MG63 (cell line): ENCODE measurements at regions not wholly inside any gene's neighbourhood (a gene's known extent, or its start where the extent isn't known, plus 50 kb on each side); places are given as distances from the start of the nearest gene placed in this dataset.
"Not testable (repeated sequence)": the region's sequence is repeated elsewhere in the genome, so short reads cannot be mapped to it uniquely, and the experiment has no call there.

ENCODE experiments used
- DNase-seq: peaks from one replicate; pipeline ENCODE4 v3.0.0-alpha.2; 2020
- H3K27me3 ChIP-seq: fragments of 250-450 bp; sonication (Bioruptor Pico); 2 replicates; pipeline ENCODE4 v1.5.1; 2020; ENCODE audit warnings: mild to moderate bottlenecking, moderate library complexity
- H3K36me3 ChIP-seq: fragments of 250-450 bp; sonication (Bioruptor Pico); 2 replicates; pipeline ENCODE4 v1.5.1; 2020; ENCODE audit warnings: mild to moderate bottlenecking, moderate library complexity
- H3K4me3 ChIP-seq: fragments of 250-450 bp; sonication (Bioruptor Pico); 2 replicates; pipeline ENCODE4 v1.5.1; 2020; ENCODE audit warnings: mild to moderate bottlenecking, moderate library complexity
- H3K9me3 ChIP-seq: fragments of 250-450 bp; sonication (Bioruptor Pico); 2 replicates; pipeline ENCODE4 v1.5.1; 2020; ENCODE audit warnings: mild to moderate bottlenecking, moderate library complexity

DNA sequence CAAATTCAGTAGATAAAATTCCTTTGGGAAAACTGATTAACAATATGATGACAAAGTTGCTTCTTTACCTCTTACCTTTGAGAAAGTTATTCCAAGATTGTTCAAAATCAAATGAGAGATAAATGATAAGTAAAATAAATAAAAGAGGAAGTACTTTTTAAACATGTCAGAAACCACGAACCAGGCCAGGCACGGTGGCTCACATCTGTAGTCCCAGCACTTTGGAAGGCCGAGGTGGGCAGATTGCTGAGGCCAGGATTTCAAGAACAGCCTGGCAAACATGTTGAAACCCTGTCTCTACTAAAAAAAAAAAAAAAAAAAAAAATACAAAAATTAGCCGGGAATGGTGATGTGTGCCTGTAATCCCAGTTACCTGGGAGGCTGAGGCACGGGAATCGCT is 296.6 kb downstream of the HGF start:
- H3K36me3 ChIP-seq, result no peaks in the 10 kb centered on the region
- H3K9me3 ChIP-seq, result no peaks in the 10 kb centered on the region
- H3K4me3 ChIP-seq, result no peak overlapping the region
- DNase-seq, result no peak
- no peaks in the 10 kb centered on the region for H3K27me3 ChIP-seq

DNA sequence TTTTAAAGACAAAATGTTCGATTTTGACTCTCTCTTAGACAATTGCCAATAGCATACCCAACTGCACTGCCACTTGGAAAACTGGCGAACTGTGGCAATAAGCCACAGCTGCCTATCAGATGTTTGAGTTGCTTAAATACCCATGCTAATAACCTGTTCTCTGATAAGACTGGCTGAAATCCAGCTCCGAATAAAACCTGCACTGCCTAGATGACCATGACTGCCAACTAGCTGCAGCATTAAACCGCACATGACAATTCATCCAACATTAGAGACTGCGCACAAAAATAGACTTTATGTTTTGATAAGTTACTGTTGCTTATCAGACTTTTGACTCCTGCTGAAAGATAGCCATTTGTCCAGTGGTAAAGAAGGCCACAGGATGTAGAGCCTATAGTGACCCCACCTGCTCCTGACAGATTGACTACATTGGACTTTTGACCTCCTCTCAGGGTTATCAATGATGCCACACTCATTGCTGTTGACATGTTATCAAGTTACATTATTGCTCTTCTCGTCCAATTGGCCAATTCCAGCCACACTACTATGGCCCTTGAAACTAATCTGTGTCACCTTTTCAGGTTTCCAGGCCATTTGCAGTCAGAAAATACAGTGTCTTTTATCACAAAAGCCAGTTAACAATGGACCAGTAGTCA is 299.0 kb downstream of the HGF start:
- Histone ChIP-seq H3K9me3 (no peaks in the 10 kb centered on the region), H3K4me3 (no peak overlapping the region), H3K36me3 (no peaks in the 10 kb centered on the region), H3K27me3 (no peaks in the 10 kb centered on the region)
- DNase-seq, result no peak

DNA sequence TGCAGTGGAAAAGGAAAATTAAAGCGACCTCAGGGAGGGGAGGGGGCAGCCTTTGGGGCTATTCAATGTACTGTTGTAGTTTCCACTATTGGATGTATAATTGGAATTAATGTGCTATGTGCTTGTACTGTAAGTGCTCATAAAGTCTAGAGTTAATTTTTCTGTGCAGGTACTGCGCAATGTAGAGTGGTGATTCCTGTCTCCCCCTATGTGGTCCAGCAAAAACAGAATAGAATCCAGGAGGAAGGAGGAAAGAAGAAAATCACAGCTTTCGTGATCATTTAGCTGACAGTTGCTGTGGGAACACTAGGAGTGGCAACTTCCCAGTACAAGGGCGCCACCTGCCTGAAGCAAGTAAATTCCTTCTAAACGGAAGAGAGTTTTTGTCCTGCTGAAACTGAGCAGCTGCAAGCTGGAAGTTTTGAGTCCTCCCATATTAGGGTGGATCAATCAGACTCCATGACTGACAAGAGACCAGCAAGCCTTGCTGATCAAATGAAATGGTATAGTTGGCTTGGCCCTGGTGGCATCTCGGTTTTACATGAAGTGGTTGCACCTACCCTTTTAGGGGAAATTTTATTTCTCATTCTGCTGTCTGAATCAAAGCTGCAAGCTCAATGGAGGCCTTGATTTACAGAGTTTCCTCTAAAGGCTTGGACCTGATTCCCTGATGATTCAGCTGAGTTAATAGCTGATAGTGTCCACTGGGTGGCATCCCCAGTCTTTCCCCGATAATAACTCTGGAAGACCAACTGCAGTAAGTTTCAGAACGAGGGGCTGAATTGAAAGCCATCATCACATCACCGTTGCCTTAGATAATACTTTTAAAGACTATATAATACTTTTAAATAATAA is 299.8 kb downstream of the HGF start:
- peak; percentile 58 for DNase-seq
- Histone ChIP-seq H3K36me3 (no peaks in the 10 kb centered on the region), H3K9me3 (no peaks in the 10 kb centered on the region), H3K4me3 (no peak overlapping the region), H3K27me3 (no peaks in the 10 kb centered on the region)

DNA sequence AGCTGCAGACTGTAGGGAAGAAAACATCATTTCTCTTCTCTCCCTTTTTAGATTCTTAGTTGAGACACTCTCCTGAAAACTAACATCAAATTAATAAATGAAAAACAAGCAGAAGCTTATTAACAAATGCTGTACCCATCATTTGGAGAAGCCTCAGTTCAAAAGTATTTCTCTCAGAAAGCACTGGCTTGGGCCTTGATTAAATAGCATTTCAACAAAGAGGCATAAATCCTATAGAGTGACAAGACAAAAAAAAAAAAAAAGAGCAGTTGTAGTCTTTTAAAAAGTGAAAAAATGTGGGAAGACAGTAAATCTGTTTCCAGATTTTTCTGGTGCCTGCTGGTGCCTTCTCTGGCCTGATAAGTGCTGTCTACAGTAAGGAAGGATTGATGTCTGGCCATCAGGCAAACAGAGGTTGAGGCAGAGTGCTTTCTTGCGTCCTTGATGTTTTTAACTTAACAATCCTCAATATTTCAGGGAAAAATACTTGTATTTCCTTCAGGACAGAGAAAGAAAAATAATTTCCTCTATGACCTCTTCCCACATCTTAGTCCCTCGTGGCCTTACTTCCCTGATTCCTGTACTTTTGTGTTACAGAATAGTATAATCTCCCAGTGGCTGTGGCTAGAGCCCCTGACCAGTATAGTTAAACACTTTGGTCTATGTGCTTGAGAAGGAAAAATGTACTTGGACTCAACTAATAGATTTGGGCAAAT is 300.5 kb downstream of the HGF start:
- no peak for DNase-seq
- H3K9me3 ChIP-seq, result no peaks in the 10 kb centered on the region

DNA sequence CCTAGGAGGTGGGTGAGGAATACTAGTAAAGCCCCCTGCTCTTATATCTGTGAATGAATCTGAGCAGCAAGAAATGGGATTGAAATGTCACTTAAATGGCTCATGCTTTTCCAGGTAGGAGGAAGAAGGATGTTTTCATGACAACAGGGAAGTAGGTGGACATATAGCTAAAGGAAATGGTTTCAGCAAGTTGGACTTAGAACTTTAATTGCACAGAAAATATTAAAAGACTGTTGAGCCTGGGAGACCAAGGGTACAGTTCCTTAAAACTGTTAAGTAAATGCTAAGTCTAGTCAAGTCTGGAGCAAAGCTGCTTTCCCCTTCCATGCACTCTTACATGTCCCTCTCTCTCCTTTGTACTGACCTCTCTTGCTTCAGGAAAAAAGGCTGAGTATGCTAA is 301.3 kb downstream of the HGF start:
- Histone ChIP-seq H3K4me3 (no peak overlapping the region), H3K27me3 (no peaks in the 10 kb centered on the region), H3K36me3 (no peaks in the 10 kb centered on the region), H3K9me3 (no peaks in the 10 kb centered on the region)
- DNase-seq, result no peak

More for the DNA sequence above, 300.5 kb downstream of the HGF start:
- Histone ChIP-seq H3K36me3 (no peaks in the 10 kb centered on the region), H3K4me3 (no peak overlapping the region), H3K27me3 (no peaks in the 10 kb centered on the region)

DNA sequence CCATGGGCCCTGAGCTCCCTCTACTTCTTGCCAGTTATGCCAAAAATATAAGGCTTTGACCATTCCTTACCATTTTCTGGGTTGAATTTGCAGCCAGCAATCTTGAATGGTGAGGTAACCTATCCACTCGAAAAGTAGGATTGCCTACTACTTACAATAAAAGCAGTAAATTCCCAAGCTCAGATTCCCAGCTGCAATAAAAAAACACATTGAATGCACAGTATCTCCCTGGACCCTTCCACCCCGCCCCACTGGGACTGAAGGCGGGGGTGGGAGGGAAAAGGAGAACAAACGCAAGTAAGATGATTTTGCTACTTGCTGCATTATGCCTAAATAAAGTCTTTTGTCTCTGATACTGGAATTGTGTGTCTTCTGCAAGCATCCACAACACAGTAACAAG is 301.9 kb downstream of the HGF start:
- Histone ChIP-seq H3K36me3 (no peaks in the 10 kb centered on the region), H3K27me3 (no peaks in the 10 kb centered on the region), H3K4me3 (no peak overlapping the region), H3K9me3 (no peaks in the 10 kb centered on the region)
- DNase-seq, result no peak

DNA sequence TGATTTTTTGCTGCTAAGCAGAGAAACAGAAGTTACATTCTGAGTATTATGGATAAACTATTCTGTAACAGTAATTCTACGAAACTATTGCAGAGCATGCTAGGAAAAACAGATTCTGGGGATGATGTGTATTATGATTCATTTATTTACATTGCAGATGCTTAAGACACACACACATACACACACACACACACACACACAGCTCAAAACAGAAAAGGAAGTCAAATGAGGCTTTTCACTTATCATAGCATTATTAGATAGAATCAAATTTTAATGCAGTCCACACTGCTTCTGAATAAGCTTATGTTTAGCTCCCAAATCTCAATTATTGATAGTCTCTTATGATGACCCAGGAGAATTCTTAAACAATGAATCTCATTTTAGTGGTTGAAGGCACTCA is 307.2 kb downstream of the HGF start:
- Histone ChIP-seq H3K27me3 (no peaks in the 10 kb centered on the region), H3K4me3 (no peak overlapping the region), H3K36me3 (no peaks in the 10 kb centered on the region), H3K9me3 (no peaks in the 10 kb centered on the region)
- no peak for DNase-seq

DNA sequence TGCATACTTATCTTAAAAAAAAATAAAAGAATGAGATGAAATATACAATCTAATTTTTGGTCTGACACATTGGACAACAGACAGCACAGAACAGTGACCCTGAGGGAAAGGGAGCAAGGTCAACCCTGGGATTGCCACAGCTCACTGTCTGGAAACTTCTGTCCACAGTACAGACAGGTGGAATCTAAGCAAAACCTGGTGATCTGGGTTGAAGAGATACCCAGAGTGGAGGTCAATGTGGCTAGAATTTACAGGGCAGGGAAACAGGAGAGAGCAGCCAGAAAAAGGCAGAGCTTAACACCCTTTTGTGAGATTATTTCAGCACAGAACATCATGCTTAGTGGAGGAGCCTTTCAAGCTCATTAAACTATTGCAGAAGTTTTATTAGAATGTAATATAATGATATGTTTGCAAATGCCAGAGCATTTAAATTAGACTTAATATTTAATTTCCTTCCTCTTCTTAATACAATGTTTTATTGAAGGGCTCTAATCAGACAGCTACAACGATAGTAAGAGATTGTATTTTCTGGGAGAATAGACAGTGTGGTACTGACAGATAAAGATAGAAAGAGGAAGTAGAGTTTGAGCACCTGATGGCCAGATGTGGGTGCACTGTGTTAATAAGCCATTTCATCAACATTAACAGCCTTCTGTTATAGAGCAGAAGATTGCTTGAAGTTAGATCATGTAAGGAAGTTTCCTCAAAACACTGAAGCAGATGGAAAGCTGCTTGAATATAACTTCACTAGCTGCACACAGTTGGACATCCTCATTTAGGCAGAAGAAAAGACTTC is 309.4 kb downstream of the HGF start:
- no peak for DNase-seq

DNA sequence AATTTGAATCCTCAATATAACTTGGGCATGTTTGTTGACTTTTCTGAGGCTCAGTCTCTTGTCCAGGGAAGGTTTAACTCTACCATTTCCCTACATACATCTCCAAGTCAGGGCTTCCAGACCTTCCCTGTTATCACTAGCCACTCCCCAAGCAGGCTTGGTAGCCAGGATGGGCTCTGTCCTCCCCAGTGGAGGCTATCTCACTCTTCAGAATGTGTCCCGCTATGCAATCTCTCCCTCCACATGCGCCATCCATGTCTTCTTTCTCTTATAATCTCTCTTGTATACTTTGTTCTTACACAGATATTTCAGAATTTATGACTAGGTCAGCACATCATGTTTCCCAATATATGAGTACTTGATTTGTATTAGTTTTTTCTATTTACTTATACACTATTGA is 310.4 kb downstream of the HGF start:
- H3K4me3 ChIP-seq, result no peak overlapping the region
- no peaks in the 10 kb centered on the region for H3K27me3 ChIP-seq
- H3K9me3 ChIP-seq, result no peaks in the 10 kb centered on the region
- DNase-seq, result no peak
- H3K36me3 ChIP-seq, result no peaks in the 10 kb centered on the region

More for the DNA sequence above, 309.4 kb downstream of the HGF start:
- Histone ChIP-seq H3K9me3 (no peaks in the 10 kb centered on the region), H3K27me3 (no peaks in the 10 kb centered on the region), H3K36me3 (no peaks in the 10 kb centered on the region), H3K4me3 (no peak overlapping the region)

DNA sequence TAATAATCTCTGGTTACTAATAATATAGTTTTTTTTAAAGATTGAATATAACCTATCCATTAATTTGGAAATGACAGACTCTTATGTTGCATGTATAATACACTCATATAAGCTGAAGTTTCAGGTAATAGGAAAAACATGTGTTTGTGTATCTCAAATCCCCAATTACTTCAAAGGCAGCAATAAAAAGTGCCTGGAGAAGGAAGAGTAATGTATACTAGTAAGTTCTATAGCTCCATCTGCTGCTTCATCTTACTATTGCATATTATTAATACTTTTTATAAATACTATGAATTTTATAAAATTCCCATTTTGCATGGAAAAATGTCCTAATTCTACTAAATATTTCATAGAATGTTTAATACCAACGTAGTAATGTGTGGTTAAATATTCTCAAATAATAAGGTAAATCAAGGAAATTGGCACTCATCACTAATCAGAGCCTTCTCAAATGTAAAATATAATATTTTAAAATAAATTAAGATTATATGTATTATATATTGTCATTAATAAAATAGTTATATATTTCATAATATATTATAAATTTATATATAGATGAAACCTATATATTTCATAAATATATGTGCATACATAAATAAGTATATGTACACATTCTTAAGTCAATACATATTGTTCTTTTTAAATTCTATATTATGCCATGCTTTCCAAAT is 311.9 kb downstream of the HGF start:
- H3K9me3 ChIP-seq, result no peaks in the 10 kb centered on the region
- H3K4me3 ChIP-seq, result no peak overlapping the region
- H3K27me3 ChIP-seq, result no peaks in the 10 kb centered on the region
- no peak for DNase-seq
- H3K36me3 ChIP-seq, result no peaks in the 10 kb centered on the region

DNA sequence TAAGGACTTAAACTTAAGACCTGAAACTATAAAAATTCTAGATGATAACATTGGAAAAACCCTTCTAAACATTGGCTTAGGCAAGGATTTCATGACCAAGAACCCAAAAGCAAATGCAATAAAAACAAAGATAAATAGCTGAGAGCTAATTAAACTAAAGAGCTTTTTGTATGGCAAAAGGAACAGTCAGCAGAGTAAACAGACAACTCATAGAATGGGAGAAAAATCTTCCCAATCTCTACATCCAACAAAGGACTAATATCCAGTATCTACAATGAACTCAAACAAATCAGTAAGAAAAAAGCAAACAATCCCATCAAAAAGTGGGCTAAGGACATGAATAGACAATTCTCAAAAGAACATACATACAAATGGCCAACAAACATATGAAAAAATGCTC is 316.1 kb downstream of the HGF start:
- H3K27me3 ChIP-seq, H3K36me3 ChIP-seq, DNase-seq, H3K9me3 ChIP-seq, H3K4me3 ChIP-seq: not testable (repeated sequence)

DNA sequence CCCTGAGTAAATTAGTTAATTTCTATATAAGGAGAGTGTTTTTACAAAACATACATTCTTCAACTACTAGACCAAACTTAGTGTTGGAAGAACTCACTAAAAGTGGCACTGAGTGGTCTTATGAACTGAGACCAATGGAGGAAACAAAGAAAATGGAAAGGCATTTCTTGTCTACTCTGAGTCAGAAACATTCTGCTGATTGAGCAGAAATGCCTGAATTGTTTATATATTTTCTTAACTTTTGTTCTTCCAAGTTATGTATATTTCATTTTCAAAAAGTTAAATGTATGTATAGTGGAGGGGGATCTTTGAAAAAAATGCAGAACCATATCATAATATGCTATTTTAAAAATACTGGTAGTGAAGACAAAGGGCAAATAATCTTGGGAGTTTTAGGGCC is 320.7 kb downstream of the HGF start:
- DNase-seq, result no peak
- no peaks in the 10 kb centered on the region for H3K36me3 ChIP-seq
- no peak overlapping the region for H3K4me3 ChIP-seq
- no peaks in the 10 kb centered on the region for H3K27me3 ChIP-seq
- no peaks in the 10 kb centered on the region for H3K9me3 ChIP-seq

DNA sequence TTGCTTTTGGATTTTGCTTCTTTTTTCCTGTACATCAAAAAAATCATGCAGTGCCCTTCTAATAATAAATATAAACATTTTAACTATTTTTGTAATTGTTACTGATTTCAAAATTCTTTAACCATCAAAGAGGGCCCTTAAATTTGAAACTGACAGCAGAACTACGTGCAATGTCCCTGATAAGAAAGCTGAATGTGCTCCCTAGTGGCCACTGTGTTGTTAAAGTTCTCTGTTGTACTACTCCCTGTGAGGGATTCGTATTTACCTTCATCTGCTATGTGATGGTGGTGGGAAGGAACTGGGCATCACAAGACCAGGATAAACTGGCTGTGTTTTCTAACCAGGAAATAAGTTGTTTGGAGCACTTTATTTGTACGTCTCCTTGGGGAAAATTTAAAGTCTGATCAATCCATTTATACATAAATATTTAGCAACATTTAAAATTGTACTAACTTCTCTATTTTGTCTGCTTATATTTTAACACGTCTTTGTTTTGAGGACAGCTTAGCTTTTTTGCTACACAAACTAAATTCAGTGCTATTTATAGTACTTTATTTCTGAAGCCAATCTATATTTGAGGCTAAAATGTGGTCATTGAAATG is 322.4 kb downstream of the HGF start:
- Histone ChIP-seq H3K27me3 (no peaks in the 10 kb centered on the region), H3K9me3 (no peaks in the 10 kb centered on the region), H3K36me3 (no peaks in the 10 kb centered on the region), H3K4me3 (no peak overlapping the region)
- no peak for DNase-seq

DNA sequence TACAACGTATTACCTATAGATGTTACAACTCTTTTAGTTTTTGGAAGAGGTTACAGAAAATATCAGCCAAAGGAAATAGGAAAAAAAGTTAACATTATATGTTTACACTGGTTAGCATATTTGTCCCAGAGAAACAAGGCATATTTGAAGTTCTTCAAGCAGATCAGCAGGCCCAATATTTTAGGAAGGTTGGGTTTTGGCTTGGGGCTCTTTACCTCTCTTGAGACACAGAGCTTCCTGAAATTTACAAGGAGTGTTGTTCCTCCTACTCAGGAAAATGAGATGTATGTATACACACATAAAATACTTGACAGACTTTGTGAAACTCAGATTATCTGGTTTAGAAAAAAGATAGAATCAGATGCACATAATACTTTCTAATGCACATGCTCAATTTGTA is 323.6 kb downstream of the HGF start:
- H3K4me3 ChIP-seq, result no peak overlapping the region
- no peak for DNase-seq

DNA sequence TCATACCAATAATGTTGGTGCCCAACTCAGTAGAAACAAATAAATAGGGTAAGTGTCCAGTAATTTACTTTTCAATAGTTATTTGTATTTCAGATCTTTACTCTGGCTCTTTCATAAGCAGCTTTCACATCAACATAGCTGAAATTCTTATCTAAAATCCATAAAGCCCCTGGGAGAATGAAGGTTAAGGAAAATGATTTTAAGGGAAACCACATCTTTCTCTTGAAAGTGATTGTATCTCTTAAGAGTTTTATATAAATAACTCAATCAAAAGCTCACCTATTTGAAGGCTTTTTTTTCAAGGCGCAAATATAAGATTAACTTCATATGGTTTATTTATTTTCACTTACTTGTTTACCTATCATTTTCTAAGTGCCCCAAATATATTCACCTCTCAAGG is 324.4 kb downstream of the HGF start:
- no peaks in the 10 kb centered on the region for H3K27me3 ChIP-seq
- H3K9me3 ChIP-seq, result no peaks in the 10 kb centered on the region
- H3K36me3 ChIP-seq, result no peaks in the 10 kb centered on the region
- H3K4me3 ChIP-seq, result no peak overlapping the region
- DNase-seq, result no peak

More for the DNA sequence above, 323.6 kb downstream of the HGF start:
- Histone ChIP-seq H3K36me3 (no peaks in the 10 kb centered on the region), H3K9me3 (no peaks in the 10 kb centered on the region), H3K27me3 (no peaks in the 10 kb centered on the region)

DNA sequence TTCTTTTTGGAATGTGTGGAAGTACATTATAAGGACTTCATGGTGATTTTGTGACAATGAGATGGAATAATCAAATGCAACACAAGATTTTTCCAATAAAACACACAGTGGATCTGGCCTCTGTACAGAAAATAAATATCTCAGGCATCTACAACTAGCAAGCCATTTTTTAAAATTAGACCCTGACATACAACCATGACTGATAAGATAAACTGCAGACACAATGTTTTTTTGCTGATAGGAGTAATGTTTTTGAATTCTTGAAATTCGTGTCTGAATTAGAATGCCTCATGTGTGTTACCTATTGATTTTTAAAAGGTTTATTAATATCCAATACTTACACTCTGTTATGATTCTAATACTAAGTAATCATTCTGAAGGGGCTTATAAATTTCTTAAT is 328.1 kb downstream of the HGF start:
- no peak for DNase-seq
- H3K9me3 ChIP-seq, result no peaks in the 10 kb centered on the region

More for the DNA sequence above, 328.1 kb downstream of the HGF start:
- Histone ChIP-seq H3K4me3 (no peak overlapping the region), H3K36me3 (no peaks in the 10 kb centered on the region), H3K27me3 (no peaks in the 10 kb centered on the region)
